SK-N-SH (cell line): ENCODE measurements at regions not wholly inside any gene's neighbourhood (a gene's known extent, or its start where the extent isn't known, plus 50 kb on each side); places are given as distances from the start of the nearest gene placed in this dataset.

ENCODE experiments used
- CTCF ChIA-PET: fragments of 300-600, 350-600 bp; formaldehyde crosslinking; extraction: SDS; loops from one replicate; lab custom pipeline; 2021; lab: Yijun Ruan, JAX
- POLR2A ChIA-PET: fragments of 350-600 bp; sonication (Branson Sonifier 250); formaldehyde crosslinking; extraction: SDS; loops from one replicate; lab custom pipeline; 2020; ENCODE audit warnings: antibody characterized with exemption, inconsistent platforms; lab: Yijun Ruan, JAX
- DNase-seq: peaks from one replicate; pipeline ENCODE4 v3.0.0; 2012
- H2AFZ ChIP-seq: fragments of 200-600 bp; sonication (generic); 2 replicates; pipeline ENCODE4 v1.8.1; 2016; ENCODE audit warnings: antibody characterized with exemption, mild to moderate bottlenecking, low read depth
- H3F3A ChIP-seq: fragments of 200-600 bp; sonication (generic); replicated peaks from 2 replicates; pipeline ENCODE3; 2016; ENCODE audit warnings: antibody characterized with exemption, mild to moderate bottlenecking; ENCODE audit not compliant: insufficient read depth
- H3K27ac ChIP-seq, 2 experiments: fragments of 200-500 bp in 1 of 2; fragments of 200-600 bp in 1 of 2; sonication (Bioruptor generic) in 1 of 2; sonication (generic), shearing (Covaris generic) in 1 of 2; 2 replicates each; pipeline versions ENCODE4 v1.5.1 to v1.6.1; 2014 to 2016; ENCODE audit warnings: low read depth in 2 of 2, inconsistent platforms in 1 of 2, low read length in 1 of 2, mild to moderate bottlenecking in 1 of 2, mixed read lengths in 1 of 2
- H3K27me3 ChIP-seq: fragments of 200-600 bp; sonication (generic), shearing (Covaris generic); 2 replicates; pipeline ENCODE4 v1.6.1; 2016; ENCODE audit warnings: mixed run types; ENCODE audit not compliant: insufficient read depth
- H3K36me3 ChIP-seq, 2 experiments: fragments of 200-500 bp in 1 of 2; fragments of 200-600 bp in 1 of 2; sonication (Bioruptor generic) in 1 of 2; sonication (generic) in 1 of 2; replicated peaks in 1 of 2; 2 replicates each; pipeline versions ENCODE3 to v1.5.1; 2014 to 2016; ENCODE audit warnings: low read length in 1 of 2, mild to moderate bottlenecking in 1 of 2; ENCODE audit not compliant: insufficient read depth in 2 of 2, control insufficient read depth in 1 of 2
- H3K4me1 ChIP-seq, 2 experiments: fragments of 200-500 bp in 1 of 2; fragments of 200-600 bp in 1 of 2; sonication (Bioruptor generic) in 1 of 2; sonication (generic), shearing (Covaris generic) in 1 of 2; 2 replicates each; pipeline versions ENCODE4 v1.5.1 to v1.6.1; 2014 to 2016; ENCODE audit warnings: low read depth in 1 of 2, low read length in 1 of 2, mixed run types in 1 of 2; ENCODE audit not compliant: insufficient read depth in 2 of 2, control insufficient read depth in 1 of 2
- H3K4me2 ChIP-seq: fragments of 200-600 bp; sonication (generic), shearing (Covaris generic); 2 replicates; pipeline ENCODE4 v1.6.1; 2017; ENCODE audit warnings: mixed run types
- H3K4me3 ChIP-seq, 2 experiments: fragments of 200-500 bp in 1 of 2; fragments of 200-600 bp in 1 of 2; sonication (Bioruptor generic) in 1 of 2; sonication (generic), shearing (Covaris generic) in 1 of 2; 2 replicates each; pipeline versions ENCODE4 v1.5.1 to v1.8.1; 2014 to 2016; ENCODE audit warnings: low read depth in 2 of 2, inconsistent platforms in 1 of 2, low read length in 1 of 2, mild to moderate bottlenecking in 1 of 2, mixed read lengths in 1 of 2, moderate library complexity in 1 of 2
- H3K79me2 ChIP-seq: fragments of 200-600 bp; sonication (generic); 2 replicates; pipeline ENCODE4 v1.8.1; 2017; ENCODE audit warnings: mild to moderate bottlenecking; ENCODE audit not compliant: insufficient read depth
- H3K9ac ChIP-seq: fragments of 200-600 bp; sonication (generic); 2 replicates; pipeline ENCODE4 v1.6.1; 2017; ENCODE audit warnings: mixed run types
- H3K9me2 ChIP-seq: fragments of 200-600 bp; sonication (generic); 2 replicates; pipeline ENCODE4 v1.6.1; 2017; ENCODE audit warnings: mixed run types
- H3K9me3 ChIP-seq: fragments of 200-600 bp; sonication (generic); 2 replicates; pipeline ENCODE4 v1.6.1; 2017; ENCODE audit warnings: mixed run types, mild to moderate bottlenecking, moderate library complexity
- H4K20me1 ChIP-seq: fragments of 200-600 bp; sonication (generic); 2 replicates; pipeline ENCODE4 v1.6.1; 2017; ENCODE audit warnings: mild to moderate bottlenecking, mixed run types; ENCODE audit not compliant: insufficient read depth
- FOSL2 ChIP-seq: IDR thresholded peaks from 2 replicates; pipeline ENCODE4 v1.4.0; 2012; ENCODE audit warnings: low read depth, mild to moderate bottlenecking, moderate library complexity, borderline replicate concordance
- FOXM1 ChIP-seq: IDR thresholded peaks from 2 replicates; pipeline ENCODE4 v1.4.0; 2012; ENCODE audit warnings: low read depth, mild to moderate bottlenecking
- JUND ChIP-seq: IDR thresholded peaks from 2 replicates; pipeline ENCODE4 v1.4.0; 2012
- NFIC ChIP-seq: IDR thresholded peaks from 2 replicates; pipeline ENCODE4 v1.4.0; 2012; ENCODE audit warnings: borderline replicate concordance
- RCOR1 ChIP-seq: fragments of 150-350 bp; IDR thresholded peaks from 2 replicates; pipeline ENCODE4 v1.6.1; 2017; ENCODE audit warnings: antibody characterized with exemption, low read length
- RFX5 ChIP-seq: IDR thresholded peaks from 2 replicates; pipeline ENCODE4 v1.6.1; 2012; ENCODE audit warnings: mild to moderate bottlenecking, improper control_type of control experiment, low read length
- RXRA ChIP-seq: IDR thresholded peaks from 2 replicates; pipeline ENCODE4 v1.4.0; 2012; ENCODE audit warnings: low read depth, mild to moderate bottlenecking, borderline replicate concordance
- SIN3A ChIP-seq: IDR thresholded peaks from 2 replicates; pipeline ENCODE4 v1.6.1; 2012; ENCODE audit warnings: low read depth, mild to moderate bottlenecking, low read length, moderate library complexity, borderline replicate concordance
- TAF1 ChIP-seq: IDR thresholded peaks from 2 replicates; pipeline ENCODE4 v1.6.1; 2012; ENCODE audit warnings: low read depth, mild to moderate bottlenecking, low read length, moderate library complexity, borderline replicate concordance
- TEAD4 ChIP-seq: IDR thresholded peaks from 2 replicates; pipeline ENCODE4 v1.4.0; 2012; ENCODE audit warnings: mild to moderate bottlenecking, borderline replicate concordance; ENCODE audit not compliant: insufficient read depth
- USF2 ChIP-seq: fragments of 150-350 bp; IDR thresholded peaks from 2 replicates; pipeline ENCODE4 v1.6.1; 2017; ENCODE audit warnings: antibody characterized with exemption, low read length, low read depth, borderline replicate concordance
- WGBS: methylation state at CpG from one replicate; pipeline ENCODE4 v1.1.6; 2017; ENCODE audit warnings: low lambda C conversion rate; 5-methylcytosine and 5-hydroxymethylcytosine counted together
- TF ChIP-seq, protein P1 (sequence below): IDR thresholded peaks from 2 replicates; pipeline ENCODE4 v1.6.1; 2012; ENCODE audit warnings: mild to moderate bottlenecking, low read depth, low read length, moderate library complexity

DNA sequence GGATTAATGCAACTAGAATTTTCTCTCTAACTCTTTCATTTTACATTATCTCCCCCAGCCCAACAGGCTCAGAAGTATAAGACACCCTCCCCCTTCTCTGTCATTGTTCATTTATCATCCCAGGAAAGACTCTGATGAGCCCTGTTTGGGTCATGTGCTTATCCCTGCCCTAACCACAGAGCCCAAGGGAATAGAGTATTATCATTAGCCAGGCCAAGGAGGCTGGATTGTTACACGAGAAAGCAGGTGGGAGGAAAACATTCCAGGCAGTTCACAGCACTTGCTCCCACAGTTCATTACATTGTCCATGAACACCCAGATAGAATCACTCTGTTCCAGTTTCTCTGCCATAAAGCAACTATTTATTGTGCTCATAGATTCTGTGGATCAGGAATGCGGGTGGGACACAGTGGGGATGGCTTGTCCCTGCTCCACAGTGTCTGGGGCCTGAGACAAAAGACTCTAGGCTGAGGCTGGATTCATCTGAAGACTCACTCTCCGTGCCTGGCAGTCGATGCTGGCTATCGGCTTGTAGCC, 59.5 kb upstream of the TMEM215 start:
- 36% methylated on average over 5 of the region's 5 CpGs for WGBS
- no peaks in the 10 kb centered on the region for H3K36me3 ChIP-seq
- no peaks in the 10 kb centered on the region for H3K4me1 ChIP-seq
- no peak overlapping the region for H3K27ac ChIP-seq
- H3K4me2 ChIP-seq = no peak overlapping the region
- H3F3A ChIP-seq = no peaks in the 10 kb centered on the region
- no peak overlapping the region for H2AFZ ChIP-seq
- no peak overlapping the region for H3K4me3 ChIP-seq
- DNase-seq = no peak
- no peak for TF ChIP-seq TAF1
- POLR2A ChIA-PET = no interaction called here
- H4K20me1 ChIP-seq = no peaks in the 10 kb centered on the region
- no peak overlapping the region for H3K9ac ChIP-seq
- no peaks in the 10 kb centered on the region for H3K9me2 ChIP-seq
- H3K79me2 ChIP-seq = no peaks in the 10 kb centered on the region
- CTCF ChIA-PET = no interaction called here
- H3K27me3 ChIP-seq = no peaks in the 10 kb centered on the region
- no peaks in the 10 kb centered on the region for H3K9me3 ChIP-seq

DNA sequence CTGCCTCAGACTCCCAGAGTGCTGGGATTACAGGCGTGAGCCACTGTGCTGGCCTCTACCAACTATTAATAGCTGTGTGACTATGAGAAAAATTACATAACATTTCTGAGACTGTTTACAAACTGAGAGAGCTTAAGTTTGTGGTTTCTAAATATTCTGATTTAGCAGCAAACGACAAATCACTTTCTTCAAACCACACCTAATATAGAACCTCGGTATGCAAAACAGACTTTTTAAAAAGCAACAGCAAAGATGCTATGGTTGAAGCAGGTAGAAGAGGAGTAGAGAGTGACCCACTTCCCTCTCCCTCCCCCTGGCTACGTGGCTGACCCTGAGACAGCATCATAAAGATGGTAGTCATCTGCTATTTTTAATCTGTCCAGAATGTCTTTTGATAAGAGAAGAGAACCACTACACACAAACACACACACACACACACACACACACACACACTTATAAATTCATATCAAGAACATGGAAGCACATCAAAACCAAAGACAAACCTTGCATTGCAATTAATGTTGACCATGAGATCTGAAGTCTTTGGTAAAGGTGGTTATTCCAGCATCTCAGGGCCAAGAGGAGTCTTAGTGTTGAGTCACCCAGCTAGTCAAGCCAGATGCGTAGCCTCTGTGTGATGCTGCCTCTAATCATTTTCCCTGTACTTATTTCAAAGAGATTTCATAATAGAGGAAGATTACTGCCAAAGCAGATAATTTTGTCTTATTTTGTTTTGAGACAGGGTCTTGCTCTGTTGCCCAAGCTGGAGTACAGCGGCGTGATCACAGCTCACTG, 58.1 kb upstream of the TMEM215 start:
- no peaks in the 10 kb centered on the region for H3K27me3 ChIP-seq

GRCh38 chr9:32728181-32728580, 55.2 kb upstream of the TMEM215 start:
- H3K9me2 ChIP-seq = no peaks in the 10 kb centered on the region
- H3K4me2 ChIP-seq = no peak overlapping the region
- H3K9ac ChIP-seq = no peak overlapping the region
- no peaks in the 10 kb centered on the region for H3F3A ChIP-seq
- TF ChIP-seq SIN3A = no peak
- TF ChIP-seq, protein P1, sequence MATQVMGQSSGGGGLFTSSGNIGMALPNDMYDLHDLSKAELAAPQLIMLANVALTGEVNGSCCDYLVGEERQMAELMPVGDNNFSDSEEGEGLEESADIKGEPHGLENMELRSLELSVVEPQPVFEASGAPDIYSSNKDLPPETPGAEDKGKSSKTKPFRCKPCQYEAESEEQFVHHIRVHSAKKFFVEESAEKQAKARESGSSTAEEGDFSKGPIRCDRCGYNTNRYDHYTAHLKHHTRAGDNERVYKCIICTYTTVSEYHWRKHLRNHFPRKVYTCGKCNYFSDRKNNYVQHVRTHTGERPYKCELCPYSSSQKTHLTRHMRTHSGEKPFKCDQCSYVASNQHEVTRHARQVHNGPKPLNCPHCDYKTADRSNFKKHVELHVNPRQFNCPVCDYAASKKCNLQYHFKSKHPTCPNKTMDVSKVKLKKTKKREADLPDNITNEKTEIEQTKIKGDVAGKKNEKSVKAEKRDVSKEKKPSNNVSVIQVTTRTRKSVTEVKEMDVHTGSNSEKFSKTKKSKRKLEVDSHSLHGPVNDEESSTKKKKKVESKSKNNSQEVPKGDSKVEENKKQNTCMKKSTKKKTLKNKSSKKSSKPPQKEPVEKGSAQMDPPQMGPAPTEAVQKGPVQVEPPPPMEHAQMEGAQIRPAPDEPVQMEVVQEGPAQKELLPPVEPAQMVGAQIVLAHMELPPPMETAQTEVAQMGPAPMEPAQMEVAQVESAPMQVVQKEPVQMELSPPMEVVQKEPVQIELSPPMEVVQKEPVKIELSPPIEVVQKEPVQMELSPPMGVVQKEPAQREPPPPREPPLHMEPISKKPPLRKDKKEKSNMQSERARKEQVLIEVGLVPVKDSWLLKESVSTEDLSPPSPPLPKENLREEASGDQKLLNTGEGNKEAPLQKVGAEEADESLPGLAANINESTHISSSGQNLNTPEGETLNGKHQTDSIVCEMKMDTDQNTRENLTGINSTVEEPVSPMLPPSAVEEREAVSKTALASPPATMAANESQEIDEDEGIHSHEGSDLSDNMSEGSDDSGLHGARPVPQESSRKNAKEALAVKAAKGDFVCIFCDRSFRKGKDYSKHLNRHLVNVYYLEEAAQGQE = no peak
- no peak for TF ChIP-seq FOSL2
- no peak for TF ChIP-seq RCOR1
- no peak for TF ChIP-seq JUND
- TF ChIP-seq NFIC = no peak
- no peak for TF ChIP-seq TAF1
- no peak for TF ChIP-seq TEAD4
- no peak for TF ChIP-seq USF2
- TF ChIP-seq, all 33 proteins: peak for 0
- Histone ChIP-seq H3K4me1 (no peaks in the 10 kb centered on the region), H3K36me3 (no peaks in the 10 kb centered on the region), H3K79me2 (no peaks in the 10 kb centered on the region), H2AFZ (no peak overlapping the region), H4K20me1 (no peaks in the 10 kb centered on the region), H3K27me3 (no peaks in the 10 kb centered on the region), H3K4me3 (no peak overlapping the region), H3K9me3 (no peaks in the 10 kb centered on the region), H3K27ac (no peak overlapping the region)
- POLR2A ChIA-PET = no interaction called here
- CTCF ChIA-PET = no interaction called here
- no peak for DNase-seq
- 13% methylated on average over 3 of the region's 3 CpGs for WGBS

More for the DNA sequence above, 58.1 kb upstream of the TMEM215 start:
- H3K9me2 ChIP-seq = no peaks in the 10 kb centered on the region
- WGBS = 42% methylated on average over 7 of the region's 7 CpGs
- CTCF ChIA-PET = no interaction called here
- H3K4me2 ChIP-seq = no peak overlapping the region
- no peak overlapping the region for H3K27ac ChIP-seq
- POLR2A ChIA-PET = no interaction called here
- no peaks in the 10 kb centered on the region for H3K9me3 ChIP-seq
- no peak overlapping the region for H3K9ac ChIP-seq
- no peak for DNase-seq
- H3F3A ChIP-seq = no peaks in the 10 kb centered on the region
- H2AFZ ChIP-seq = no peak overlapping the region
- H3K36me3 ChIP-seq = no peaks in the 10 kb centered on the region
- TF ChIP-seq RXRA (no peak), RFX5 (no peak), FOXM1 (no peak)
- H3K4me1 ChIP-seq = no peaks in the 10 kb centered on the region
- H3K4me3 ChIP-seq = no peak overlapping the region
- no peaks in the 10 kb centered on the region for H3K79me2 ChIP-seq
- H4K20me1 ChIP-seq = no peaks in the 10 kb centered on the region
